GM10266 (cell line): ENCODE measurements at regions not wholly inside any gene's neighbourhood (a gene's known extent, or its start where the extent isn't known, plus 50 kb on each side); places are given as distances from the start of the nearest gene placed in this dataset.
A peak's percentile ranks its signal among the peaks of the same experiment; 100 is the strongest.

ENCODE experiments used
- DNase-seq: peaks from one replicate; pipeline ENCODE4 v3.0.0; 2012; ENCODE audit errors: extremely low spot score
- TF ChIP-seq, protein P1 (sequence below): IDR thresholded peaks from 2 replicates; pipeline ENCODE4 v1.5.1; 2012; ENCODE audit warnings: mild to moderate bottlenecking, low read depth; ENCODE audit not compliant: control insufficient read depth, insufficient read depth; ENCODE audit errors: missing control alignments

DNA sequence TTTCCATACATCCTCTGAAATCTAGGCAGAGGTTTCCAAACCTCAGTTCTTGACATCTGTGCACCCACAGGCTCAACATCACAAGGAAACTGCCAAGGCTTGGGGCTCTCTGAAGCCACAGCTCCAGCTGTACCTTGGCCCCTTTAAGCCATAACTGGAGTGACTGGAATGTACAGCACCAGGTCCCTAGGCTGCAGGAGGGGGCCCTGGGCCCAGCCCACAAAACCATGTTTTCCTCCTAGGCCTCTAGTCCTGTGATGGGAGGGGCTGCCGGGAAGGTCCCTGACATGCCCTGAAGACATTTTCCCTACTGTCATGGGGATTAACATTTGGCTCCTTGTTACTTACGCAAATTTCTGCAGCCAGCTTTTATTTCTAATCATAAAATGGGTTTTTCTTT is 1093.0 kb upstream of the PCDH9 start:
- TF ChIP-seq, protein P1, sequence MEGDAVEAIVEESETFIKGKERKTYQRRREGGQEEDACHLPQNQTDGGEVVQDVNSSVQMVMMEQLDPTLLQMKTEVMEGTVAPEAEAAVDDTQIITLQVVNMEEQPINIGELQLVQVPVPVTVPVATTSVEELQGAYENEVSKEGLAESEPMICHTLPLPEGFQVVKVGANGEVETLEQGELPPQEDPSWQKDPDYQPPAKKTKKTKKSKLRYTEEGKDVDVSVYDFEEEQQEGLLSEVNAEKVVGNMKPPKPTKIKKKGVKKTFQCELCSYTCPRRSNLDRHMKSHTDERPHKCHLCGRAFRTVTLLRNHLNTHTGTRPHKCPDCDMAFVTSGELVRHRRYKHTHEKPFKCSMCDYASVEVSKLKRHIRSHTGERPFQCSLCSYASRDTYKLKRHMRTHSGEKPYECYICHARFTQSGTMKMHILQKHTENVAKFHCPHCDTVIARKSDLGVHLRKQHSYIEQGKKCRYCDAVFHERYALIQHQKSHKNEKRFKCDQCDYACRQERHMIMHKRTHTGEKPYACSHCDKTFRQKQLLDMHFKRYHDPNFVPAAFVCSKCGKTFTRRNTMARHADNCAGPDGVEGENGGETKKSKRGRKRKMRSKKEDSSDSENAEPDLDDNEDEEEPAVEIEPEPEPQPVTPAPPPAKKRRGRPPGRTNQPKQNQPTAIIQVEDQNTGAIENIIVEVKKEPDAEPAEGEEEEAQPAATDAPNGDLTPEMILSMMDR = no peak
- DNase-seq = no peak

DNA sequence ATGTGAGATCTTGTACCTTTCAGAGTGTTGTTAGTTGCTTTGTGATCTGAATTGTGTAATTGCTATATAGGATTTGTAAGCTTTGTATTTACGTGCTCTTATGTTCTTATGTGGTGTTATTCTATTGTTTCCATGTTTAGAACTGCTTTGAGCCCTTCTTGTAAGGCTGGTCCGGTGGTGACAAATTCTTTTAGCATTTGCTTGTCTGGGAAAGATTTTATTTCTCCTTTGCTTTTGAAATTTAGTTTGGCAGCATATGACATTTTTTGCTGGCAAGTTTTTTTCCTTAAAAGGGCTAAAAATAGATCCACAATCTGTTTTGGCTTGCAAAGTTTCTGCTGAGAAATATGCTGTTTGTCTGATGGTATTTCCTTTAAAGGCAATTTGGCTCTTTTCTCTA is 1089.2 kb upstream of the PCDH9 start:
- TF ChIP-seq, protein P1 = no peak
- no peak for DNase-seq

DNA sequence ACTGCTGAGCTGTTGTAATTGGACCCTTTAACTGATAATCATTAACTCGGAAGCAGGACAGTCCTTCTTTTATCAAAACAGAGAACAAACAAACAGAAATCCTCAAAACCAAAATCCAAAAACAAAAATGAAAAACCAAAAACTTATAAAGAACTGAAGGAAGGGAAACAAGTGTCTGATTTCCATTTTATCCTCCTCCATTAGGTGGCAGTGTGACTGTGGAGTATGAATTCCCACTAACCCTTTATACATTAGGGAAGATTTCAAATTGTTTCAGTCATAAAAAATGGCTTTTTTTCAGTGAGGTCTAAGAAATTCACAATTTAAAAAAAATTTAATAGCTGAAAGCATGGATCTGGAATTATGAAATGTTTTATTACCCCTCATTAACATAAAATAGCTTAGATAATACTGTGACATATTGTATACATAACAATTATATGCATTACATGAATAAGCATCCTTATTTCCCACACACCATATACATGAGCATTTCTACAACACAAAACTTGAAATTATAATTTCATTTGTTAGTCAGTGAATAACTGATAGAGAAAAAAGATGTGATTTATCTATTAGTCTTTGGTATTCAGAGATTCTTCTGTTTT is 1074.3 kb upstream of the PCDH9 start:
- DNase-seq = peak; percentile 12
- TF ChIP-seq, protein P1 = peak; percentile 60

DNA sequence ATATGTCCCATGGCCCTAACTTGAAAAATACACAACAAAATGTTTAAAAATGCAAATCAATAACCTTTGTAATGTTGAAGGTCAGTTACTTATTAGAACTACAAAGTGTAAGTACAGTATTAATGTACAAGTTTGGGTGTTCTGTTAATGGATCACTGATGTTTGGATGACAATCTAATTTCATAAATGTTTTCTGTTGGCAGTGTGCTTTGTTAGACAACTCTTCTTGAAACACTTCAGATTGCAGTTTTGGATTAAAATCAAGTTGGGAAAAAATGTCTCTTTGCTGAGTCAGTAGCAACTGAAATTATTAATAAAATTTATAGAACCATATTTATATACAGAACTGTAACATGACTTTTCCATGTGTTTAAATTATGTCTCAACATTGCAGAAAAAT is 1063.5 kb upstream of the PCDH9 start:
- TF ChIP-seq, protein P1 = no peak
- no peak for DNase-seq

DNA sequence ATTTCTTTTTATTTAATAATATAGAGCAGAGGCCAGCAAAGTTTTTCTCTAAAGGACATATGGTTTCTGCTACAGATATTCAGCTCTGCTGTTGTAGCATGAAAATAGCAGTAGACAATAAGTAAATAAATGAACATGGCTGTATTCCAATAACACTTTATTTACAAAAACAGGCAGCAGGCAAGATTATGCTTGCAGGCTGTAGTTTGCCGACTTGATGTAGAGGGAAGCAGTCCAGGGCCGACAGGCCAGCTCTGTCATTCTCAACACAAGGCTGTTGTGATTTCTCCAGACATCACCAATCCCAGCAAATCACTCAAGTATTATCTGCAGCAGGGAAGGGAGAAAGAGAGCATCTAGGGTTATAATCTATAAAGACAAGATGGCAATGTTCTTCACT is 1062.5 kb upstream of the PCDH9 start:
- TF ChIP-seq, protein P1 = no peak
- DNase-seq = no peak

DNA sequence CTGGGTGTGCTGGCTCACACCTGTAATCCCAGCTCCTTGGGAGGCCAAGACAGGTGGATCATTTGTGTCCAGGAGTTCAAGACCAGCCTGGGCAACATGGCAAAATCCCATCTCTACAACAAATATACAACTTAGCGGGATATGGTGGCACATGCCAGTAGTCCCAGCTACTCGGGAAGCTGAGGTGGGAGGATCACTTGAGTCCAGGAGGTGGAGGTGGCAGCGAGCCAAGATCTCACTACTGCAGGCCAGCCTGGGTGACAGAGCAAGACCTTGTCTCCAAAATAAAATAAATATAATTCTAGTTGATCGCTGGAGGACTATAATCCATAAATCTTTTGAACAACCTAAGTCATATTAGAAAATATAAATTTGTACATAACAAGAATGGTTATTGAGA is 1061.5 kb upstream of the PCDH9 start:
- no peak for DNase-seq
- TF ChIP-seq, protein P1 = no peak

DNA sequence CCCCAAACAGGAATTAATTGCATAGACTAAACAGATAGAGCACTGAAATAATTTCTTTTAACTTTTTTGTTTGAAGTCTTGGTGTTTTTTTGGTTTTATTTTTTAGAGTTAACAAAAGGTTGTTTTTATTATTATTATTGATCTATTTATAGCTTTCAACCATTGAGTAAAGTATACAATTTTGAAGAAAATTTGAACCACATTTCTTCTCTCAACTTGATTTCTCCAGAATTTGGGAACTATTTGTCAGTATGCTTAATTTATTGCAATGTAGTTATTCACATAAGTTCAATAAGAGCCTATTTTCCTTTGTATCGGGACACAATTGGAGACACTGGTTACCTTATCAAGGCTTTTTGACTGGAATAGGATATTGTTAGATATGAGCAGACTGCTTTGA is 1045.6 kb upstream of the PCDH9 start:
- TF ChIP-seq, protein P1 = no peak
- DNase-seq = no peak
